ENCODE measurements at regions not wholly inside any gene's neighbourhood (a gene's known extent, or its start where the extent isn't known, plus 50 kb on each side); places are given as distances from the start of the nearest gene placed in this dataset.

DNA sequence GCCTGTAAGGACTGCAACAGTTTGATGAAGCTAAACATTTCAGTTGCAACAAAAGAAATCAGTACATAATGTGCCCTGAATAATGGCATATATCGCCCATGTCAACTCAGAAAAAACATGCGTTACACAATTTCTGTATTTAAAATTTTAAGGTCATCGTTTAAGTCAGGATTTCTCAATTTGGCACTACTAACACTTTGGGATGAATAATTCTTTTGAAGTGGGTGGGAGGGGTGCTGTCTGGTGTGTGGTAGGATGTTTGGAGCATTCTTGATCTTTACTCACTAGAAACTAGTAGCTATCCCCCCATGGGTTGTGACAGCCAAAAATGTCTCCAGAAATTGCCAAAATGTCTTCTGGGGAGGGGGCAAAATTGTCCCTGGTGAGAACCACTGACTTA, 50.7 kb upstream of the CNTNAP4 start:
- TF ChIP-seq POLR2A (IDR thresholded peaks at IDR 0.05), result no peak
- TF ChIP-seq, protein P1, sequence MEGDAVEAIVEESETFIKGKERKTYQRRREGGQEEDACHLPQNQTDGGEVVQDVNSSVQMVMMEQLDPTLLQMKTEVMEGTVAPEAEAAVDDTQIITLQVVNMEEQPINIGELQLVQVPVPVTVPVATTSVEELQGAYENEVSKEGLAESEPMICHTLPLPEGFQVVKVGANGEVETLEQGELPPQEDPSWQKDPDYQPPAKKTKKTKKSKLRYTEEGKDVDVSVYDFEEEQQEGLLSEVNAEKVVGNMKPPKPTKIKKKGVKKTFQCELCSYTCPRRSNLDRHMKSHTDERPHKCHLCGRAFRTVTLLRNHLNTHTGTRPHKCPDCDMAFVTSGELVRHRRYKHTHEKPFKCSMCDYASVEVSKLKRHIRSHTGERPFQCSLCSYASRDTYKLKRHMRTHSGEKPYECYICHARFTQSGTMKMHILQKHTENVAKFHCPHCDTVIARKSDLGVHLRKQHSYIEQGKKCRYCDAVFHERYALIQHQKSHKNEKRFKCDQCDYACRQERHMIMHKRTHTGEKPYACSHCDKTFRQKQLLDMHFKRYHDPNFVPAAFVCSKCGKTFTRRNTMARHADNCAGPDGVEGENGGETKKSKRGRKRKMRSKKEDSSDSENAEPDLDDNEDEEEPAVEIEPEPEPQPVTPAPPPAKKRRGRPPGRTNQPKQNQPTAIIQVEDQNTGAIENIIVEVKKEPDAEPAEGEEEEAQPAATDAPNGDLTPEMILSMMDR (IDR thresholded peaks at IDR 0.05), result no peak
